Nephron progenitor cell (in vitro differentiated cells): ENCODE measurements at regions not wholly inside any gene's neighbourhood (a gene's known extent, or its start where the extent isn't known, plus 50 kb on each side); places are given as distances from the start of the nearest gene placed in this dataset.

Experiments
- DNase-seq: peaks from one replicate; pipeline ENCODE4 v3.0.0; 2021
- H3K27ac Mint-ChIP-seq: 2 replicates; pipeline ENCODE4 v1.8.0; 2021; ENCODE audit warnings: mild to moderate bottlenecking, moderate library complexity, mixed read lengths
- H3K27me3 Mint-ChIP-seq: 2 replicates; pipeline ENCODE4 v1.8.0; 2021; ENCODE audit warnings: mild to moderate bottlenecking, low read depth, mixed read lengths; ENCODE audit not compliant: poor library complexity
- H3K36me3 Mint-ChIP-seq: 2 replicates; pipeline ENCODE4 v1.8.0; 2021; ENCODE audit warnings: low read depth, mixed read lengths
- H3K4me1 Mint-ChIP-seq: 2 replicates; pipeline ENCODE4 v1.8.0; 2021; ENCODE audit warnings: mixed read lengths
- H3K4me3 Mint-ChIP-seq: 2 replicates; pipeline ENCODE4 v1.8.0; 2021; ENCODE audit warnings: mild to moderate bottlenecking, moderate library complexity, mixed read lengths
- H3K9me3 Mint-ChIP-seq: 2 replicates; pipeline ENCODE4 v1.8.0; 2021; ENCODE audit warnings: mild to moderate bottlenecking, moderate library complexity, mixed read lengths
- TF ChIP-seq, protein P1 (sequence below): fragments of 200-600 bp; sonication (generic); IDR thresholded peaks from 2 replicates; pipeline ENCODE4 v1.5.0; 2021; ENCODE audit warnings: antibody characterized with exemption

DNA sequence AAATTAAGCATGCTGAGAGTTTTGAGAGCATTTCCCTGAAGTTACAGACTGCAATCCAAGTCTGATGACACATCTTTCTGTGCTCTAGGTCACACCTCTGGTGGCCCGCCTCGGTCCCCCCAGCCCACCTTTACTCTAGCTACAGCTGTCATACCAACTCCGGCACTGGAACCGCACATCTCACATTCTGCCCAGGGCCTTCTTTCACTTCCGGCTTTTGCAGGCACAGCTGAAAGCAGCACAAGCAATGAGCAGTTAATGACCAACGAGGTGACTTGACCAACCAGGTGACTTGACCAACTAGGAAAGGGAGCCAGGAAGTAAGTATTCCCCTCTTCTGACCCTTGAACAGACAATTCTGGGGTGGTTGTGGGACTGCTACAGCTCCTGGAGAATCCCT is 88.6 kb upstream of the MOCS1 start:
- peaks cover 8% of the 10 kb centered on the region for H3K27me3 Mint-ChIP-seq
- TF ChIP-seq, protein P1, sequence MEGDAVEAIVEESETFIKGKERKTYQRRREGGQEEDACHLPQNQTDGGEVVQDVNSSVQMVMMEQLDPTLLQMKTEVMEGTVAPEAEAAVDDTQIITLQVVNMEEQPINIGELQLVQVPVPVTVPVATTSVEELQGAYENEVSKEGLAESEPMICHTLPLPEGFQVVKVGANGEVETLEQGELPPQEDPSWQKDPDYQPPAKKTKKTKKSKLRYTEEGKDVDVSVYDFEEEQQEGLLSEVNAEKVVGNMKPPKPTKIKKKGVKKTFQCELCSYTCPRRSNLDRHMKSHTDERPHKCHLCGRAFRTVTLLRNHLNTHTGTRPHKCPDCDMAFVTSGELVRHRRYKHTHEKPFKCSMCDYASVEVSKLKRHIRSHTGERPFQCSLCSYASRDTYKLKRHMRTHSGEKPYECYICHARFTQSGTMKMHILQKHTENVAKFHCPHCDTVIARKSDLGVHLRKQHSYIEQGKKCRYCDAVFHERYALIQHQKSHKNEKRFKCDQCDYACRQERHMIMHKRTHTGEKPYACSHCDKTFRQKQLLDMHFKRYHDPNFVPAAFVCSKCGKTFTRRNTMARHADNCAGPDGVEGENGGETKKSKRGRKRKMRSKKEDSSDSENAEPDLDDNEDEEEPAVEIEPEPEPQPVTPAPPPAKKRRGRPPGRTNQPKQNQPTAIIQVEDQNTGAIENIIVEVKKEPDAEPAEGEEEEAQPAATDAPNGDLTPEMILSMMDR = no peak
- H3K27ac Mint-ChIP-seq = no peak overlapping the region
- no peak overlapping the region for H3K4me3 Mint-ChIP-seq
- H3K9me3 Mint-ChIP-seq = peaks cover 14% of the 10 kb centered on the region
- no peaks in the 10 kb centered on the region for H3K36me3 Mint-ChIP-seq
- no peak for DNase-seq
- no peaks in the 10 kb centered on the region for H3K4me1 Mint-ChIP-seq

- H3K4me3 Mint-ChIP-seq = no peak overlapping the region
- peaks cover 14% of the 10 kb centered on the region for H3K27me3 Mint-ChIP-seq
- TF ChIP-seq, protein P1 = no peak
- H3K27ac Mint-ChIP-seq = no peak overlapping the region
- no peak for DNase-seq
- peaks cover 31% of the 10 kb centered on the region for H3K9me3 Mint-ChIP-seq
- H3K4me1 Mint-ChIP-seq = no peaks in the 10 kb centered on the region
- no peaks in the 10 kb centered on the region for H3K36me3 Mint-ChIP-seq
These were observed 85.9 kb upstream of the MOCS1 start for GRCh38 chr6:40020166-40020565.

DNA sequence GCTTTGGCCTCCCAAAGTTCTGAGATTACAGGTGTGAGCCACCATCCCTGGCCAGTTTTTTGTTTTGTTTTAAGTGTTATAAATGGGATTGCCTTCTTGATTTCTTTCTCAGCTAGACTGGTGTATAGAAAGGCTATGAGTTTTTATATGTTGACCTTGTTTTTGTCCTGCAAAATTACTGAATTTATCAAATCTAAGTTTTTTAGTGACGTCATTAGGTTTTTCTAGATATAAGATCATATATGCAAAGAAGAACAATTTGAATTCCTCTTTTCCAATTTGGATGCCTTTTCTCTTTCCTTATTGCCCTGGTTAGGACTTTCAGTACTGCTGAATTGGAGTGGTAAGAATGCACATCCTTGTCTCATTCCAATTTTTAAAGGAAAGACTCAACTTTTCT is 81.3 kb upstream of the MOCS1 start:
- H3K9me3 Mint-ChIP-seq = peaks cover 39% of the 10 kb centered on the region
- H3K36me3 Mint-ChIP-seq = no peaks in the 10 kb centered on the region
- peaks cover 18% of the 10 kb centered on the region for H3K27me3 Mint-ChIP-seq
- DNase-seq = no peak
- TF ChIP-seq, protein P1 = no peak
- no peak overlapping the region for H3K27ac Mint-ChIP-seq
- no peaks in the 10 kb centered on the region for H3K4me1 Mint-ChIP-seq
- H3K4me3 Mint-ChIP-seq = no peak overlapping the region

GRCh38 chr6:40011844-40012243 is 77.6 kb upstream of the MOCS1 start:
- Mint-ChIP-seq H3K27me3 (peaks cover 10% of the 10 kb centered on the region), H3K4me1 (no peaks in the 10 kb centered on the region), H3K4me3 (no peak overlapping the region), H3K27ac (no peak overlapping the region), H3K9me3 (peaks cover 30% of the 10 kb centered on the region), H3K36me3 (no peaks in the 10 kb centered on the region)
- DNase-seq = no peak
- TF ChIP-seq, protein P1 = no peak

DNA sequence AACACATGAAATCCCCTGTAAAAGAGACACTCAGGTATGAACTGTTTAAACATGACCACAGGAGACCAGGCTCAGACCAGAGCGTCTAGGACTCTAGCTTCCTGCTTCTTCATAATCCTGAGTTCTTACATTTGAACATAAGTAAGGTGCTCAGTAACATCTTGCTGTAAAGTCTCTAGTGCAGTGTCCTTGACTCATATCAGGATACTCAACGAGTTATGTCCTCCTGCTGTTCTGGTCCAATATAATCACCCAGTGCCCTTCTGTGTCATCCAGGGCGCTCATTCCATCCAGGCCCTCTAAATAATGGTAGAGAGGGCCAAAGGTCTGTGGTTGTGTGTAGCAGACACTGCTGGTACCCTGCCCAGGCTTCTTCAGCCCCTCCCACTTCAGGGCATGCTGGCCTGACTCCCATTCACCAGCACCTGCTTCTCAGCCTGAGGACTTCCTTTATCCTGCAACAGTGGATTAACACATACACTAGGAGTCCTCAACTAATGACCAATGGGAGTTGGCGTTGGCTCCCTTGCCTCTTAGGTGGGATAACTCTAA is 66.8 kb upstream of the MOCS1 start:
- peaks cover 9% of the 10 kb centered on the region for H3K27me3 Mint-ChIP-seq
- DNase-seq = no peak
- H3K4me1 Mint-ChIP-seq = no peaks in the 10 kb centered on the region
- peaks cover 39% of the 10 kb centered on the region for H3K9me3 Mint-ChIP-seq
- no peak overlapping the region for H3K27ac Mint-ChIP-seq
- H3K4me3 Mint-ChIP-seq = no peak overlapping the region
- H3K36me3 Mint-ChIP-seq = no peaks in the 10 kb centered on the region
- TF ChIP-seq, protein P1 = no peak
